ENCODE measurements at regions not wholly inside any gene's neighbourhood (a gene's known extent, or its start where the extent isn't known, plus 50 kb on each side); places are given as distances from the start of the nearest gene placed in this dataset.

DNA sequence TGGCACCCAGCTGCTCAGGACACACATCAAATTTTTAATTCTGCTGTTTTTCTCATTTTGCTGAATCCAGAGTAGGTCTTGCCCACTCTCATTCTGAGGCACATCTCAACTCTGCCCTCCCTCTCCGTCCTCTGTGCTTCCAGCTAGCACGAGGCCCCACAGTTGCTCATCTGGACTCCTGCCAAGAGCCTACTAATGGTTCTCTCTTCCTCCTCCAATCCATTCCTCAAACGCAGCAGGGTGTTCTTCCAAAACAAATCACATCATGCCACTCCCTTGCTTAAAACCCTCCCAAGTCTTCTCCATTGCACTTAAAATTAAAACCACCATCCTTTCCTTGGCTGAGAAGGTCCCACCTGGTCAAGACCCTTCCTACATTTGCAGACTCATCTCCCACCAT lies 49.8 kb upstream of the SCAF4 start (continued):
- TF ChIP-seq AFF4 (CRISPR knock-in tag; IDR thresholded peaks at IDR 0.05; ENCODE audit: borderline replicate concordance) (no peak), RORB (CRISPR knock-in tag; IDR thresholded peaks at IDR 0.05) (no peak), CDX4 (CRISPR knock-in tag; IDR thresholded peaks at IDR 0.05; ENCODE audit: borderline replicate concordance) (no peak), ZNF317 (CRISPR knock-in tag; IDR thresholded peaks at IDR 0.05; ENCODE audit: borderline replicate concordance, low read depth) (no peak), ESRRA (CRISPR knock-in tag; IDR thresholded peaks at IDR 0.05; ENCODE audit: borderline replicate concordance) (no peak), KAT7 (CRISPR knock-in tag; IDR thresholded peaks at IDR 0.05; ENCODE audit: borderline replicate concordance) (no peak), CBFB (CRISPR knock-in tag; IDR thresholded peaks at IDR 0.05; ENCODE audit: low read depth) (no peak)

Data from WTC11 (cell line).